ENCODE measurements at regions not wholly inside any gene's neighbourhood (a gene's known extent, or its start where the extent isn't known, plus 50 kb on each side); places are given as distances from the start of the nearest gene placed in this dataset.

- ChIA-PET POLR2A (no interaction called here), CTCF (interaction anchor here (0.6 kb wide), 1 partner anchor 656 kb away, joined by 3 read pairs; no protein-coding TSS in a partner anchor)
- H3K4me3 Mint-ChIP-seq (ENCODE audit: unreplicated experiment) = no peak overlapping the region
- no peak for TF ChIP-seq CTCF (IDR thresholded peaks at IDR 0.05; ENCODE audit: unreplicated experiment)
- intact Hi-C loops (cut with micrococcal nuclease) = no loop called here
- H3K27ac Mint-ChIP-seq (ENCODE audit: low read depth, unreplicated experiment) = no peak overlapping the region
- no peaks in the 10 kb centered on the region for H3K36me3 Mint-ChIP-seq (ENCODE audit: insufficient read depth, unreplicated experiment)
- no peaks in the 10 kb centered on the region for H3K27me3 Mint-ChIP-seq (ENCODE audit: insufficient read depth, unreplicated experiment)
- peaks cover 17% of the 10 kb centered on the region for H3K9me3 Mint-ChIP-seq (ENCODE audit: unreplicated experiment)
- no peak for DNase-seq (ENCODE audit: unreplicated experiment)
- BruUV-seq (replicated peaks) = no TSS peak
- no peaks in the 10 kb centered on the region for H3K4me1 Mint-ChIP-seq (ENCODE audit: insufficient read depth, unreplicated experiment)
Measured at GRCh38 chr18:5678779-5679406, 135.1 kb upstream of the EPB41L3 start.

- no peaks in the 10 kb centered on the region for H3K36me3 Mint-ChIP-seq (ENCODE audit: insufficient read depth, unreplicated experiment)
- intact Hi-C loops (cut with micrococcal nuclease) = no loop called here
- H3K27me3 Mint-ChIP-seq (ENCODE audit: insufficient read depth, unreplicated experiment) = no peaks in the 10 kb centered on the region
- ChIA-PET CTCF (interaction anchor here (0.6 kb wide), 1 partner anchor 656 kb away, joined by 3 read pairs; no protein-coding TSS in a partner anchor), POLR2A (no interaction called here)
- DNase-seq (ENCODE audit: unreplicated experiment) = no peak
- BruUV-seq (replicated peaks) = no TSS peak
- no peaks in the 10 kb centered on the region for H3K4me1 Mint-ChIP-seq (ENCODE audit: insufficient read depth, unreplicated experiment)
- H3K4me3 Mint-ChIP-seq (ENCODE audit: unreplicated experiment) = no peak overlapping the region
- peaks cover 17% of the 10 kb centered on the region for H3K9me3 Mint-ChIP-seq (ENCODE audit: unreplicated experiment)
- H3K27ac Mint-ChIP-seq (ENCODE audit: low read depth, unreplicated experiment) = no peak overlapping the region
- TF ChIP-seq CTCF (IDR thresholded peaks at IDR 0.05; ENCODE audit: unreplicated experiment) = no peak
Measured at GRCh38 chr18:5678278-5678677, 134.5 kb upstream of the EPB41L3 start.

- H3K27ac Mint-ChIP-seq (ENCODE audit: low read depth, unreplicated experiment) = no peak overlapping the region
- intact Hi-C loops (cut with micrococcal nuclease) = no loop called here
- H3K9me3 Mint-ChIP-seq (ENCODE audit: unreplicated experiment) = peaks cover 7% of the 10 kb centered on the region
- ChIA-PET POLR2A (no interaction called here), CTCF (no interaction called here)
- no peak for DNase-seq (ENCODE audit: unreplicated experiment)
- TF ChIP-seq CTCF (IDR thresholded peaks at IDR 0.05; ENCODE audit: unreplicated experiment) = no peak
- BruUV-seq (replicated peaks) = no TSS peak
- H3K4me3 Mint-ChIP-seq (ENCODE audit: unreplicated experiment) = no peak overlapping the region
- no peaks in the 10 kb centered on the region for H3K27me3 Mint-ChIP-seq (ENCODE audit: insufficient read depth, unreplicated experiment)
- no peaks in the 10 kb centered on the region for H3K4me1 Mint-ChIP-seq (ENCODE audit: insufficient read depth, unreplicated experiment)
- no peaks in the 10 kb centered on the region for H3K36me3 Mint-ChIP-seq (ENCODE audit: insufficient read depth, unreplicated experiment)
Measured at GRCh38 chr18:5673616-5674015, 129.8 kb upstream of the EPB41L3 start.

GRCh38 chr18:5669585-5669984 lies 125.8 kb upstream of the EPB41L3 start:
- ChIA-PET CTCF (interaction anchor here (0.5 kb wide), 1 partner anchor 1353 kb away, joined by 3 read pairs; no protein-coding TSS in a partner anchor), POLR2A (interaction anchor here (0.6 kb wide), 1 partner anchor 514 kb away, joined by 3 read pairs; no protein-coding TSS in a partner anchor)
- H3K27ac Mint-ChIP-seq (ENCODE audit: low read depth, unreplicated experiment) = no peak overlapping the region
- H3K9me3 Mint-ChIP-seq (ENCODE audit: unreplicated experiment) = peaks cover 7% of the 10 kb centered on the region
- H3K36me3 Mint-ChIP-seq (ENCODE audit: insufficient read depth, unreplicated experiment) = no peaks in the 10 kb centered on the region
- no peaks in the 10 kb centered on the region for H3K27me3 Mint-ChIP-seq (ENCODE audit: insufficient read depth, unreplicated experiment)
- DNase-seq (ENCODE audit: unreplicated experiment) = no peak
- no peak overlapping the region for H3K4me3 Mint-ChIP-seq (ENCODE audit: unreplicated experiment)
- TF ChIP-seq CTCF (IDR thresholded peaks at IDR 0.05; ENCODE audit: unreplicated experiment) = no peak
- intact Hi-C loops (cut with micrococcal nuclease) = no loop called here
- no peaks in the 10 kb centered on the region for H3K4me1 Mint-ChIP-seq (ENCODE audit: insufficient read depth, unreplicated experiment)
- no TSS peak for BruUV-seq (replicated peaks)
